Heart left ventricle (tissue), 16 donors: ENCODE measurements at regions not wholly inside any gene's neighbourhood (a gene's known extent, or its start where the extent isn't known, plus 50 kb on each side); places are given as distances from the start of the nearest gene placed in this dataset.

Experiments used
- ATAC-seq, 4 donors: fragments of 200-7000 bp; cut with Tn5 transposase; one replicate each; pipeline ENCODE4 v1.9.1; 2020 to 2022; ENCODE audit warnings: moderate library complexity in 4 of 4, mild to moderate bottlenecking in 3 of 4, moderate number of reproducible peaks in 1 of 4
- DNase-seq, 5 donors: peaks; one replicate each; pipeline ENCODE4 v3.0.0-alpha.2; 2020
- H3K27ac ChIP-seq, 12 donors: fragments of 200-600 bp; sonication (generic) in 4 of 12; one replicate each; pipeline versions ENCODE4 v1.5.0 to v1.8.0; 2016 to 2022; ENCODE audit warnings: mild to moderate bottlenecking in 2 of 12
- H3K27me3 ChIP-seq, 9 donors: fragments of 200-600 bp; sonication (generic) in 2 of 9; one replicate each; pipeline versions ENCODE4 v1.5.1 to v1.8.0; 2016 to 2022; ENCODE audit warnings: mild to moderate bottlenecking in 3 of 9
- H3K36me3 ChIP-seq, 9 donors: fragments of 200-600 bp; sonication (generic) in 2 of 9; one replicate each; pipeline versions ENCODE4 v1.5.0 to v1.8.0; 2018 to 2022; ENCODE audit warnings: mild to moderate bottlenecking in 2 of 9
- H3K4me1 ChIP-seq, 12 donors: fragments of 200-600 bp; sonication (generic) in 4 of 12; one replicate each; pipeline versions ENCODE4 v1.5.0 to v1.8.0; 2016 to 2022; ENCODE audit warnings: mild to moderate bottlenecking in 3 of 12
- H3K4me3 ChIP-seq, 12 donors: fragments of 200-600 bp; sonication (generic) in 4 of 12; one replicate each; pipeline versions ENCODE4 v1.5.0 to v1.8.0; 2017 to 2022; ENCODE audit warnings: mild to moderate bottlenecking in 9 of 12, moderate library complexity in 4 of 12
- H3K9me3 ChIP-seq, 12 donors: fragments of 200-600 bp; sonication (generic) in 4 of 12; one replicate each; pipeline versions ENCODE4 v1.5.0 to v1.8.0; 2016 to 2022; ENCODE audit warnings: mild to moderate bottlenecking in 1 of 12
- CTCF ChIP-seq, 12 donors: fragments of 200-600 bp; sonication (generic) in 4 of 12; IDR thresholded peaks; one replicate each; pipeline versions ENCODE4 v1.5.0 to v1.8.0; 2018 to 2022; ENCODE audit warnings: antibody characterized with exemption in 12 of 12, mild to moderate bottlenecking in 5 of 12
- POLR2A ChIP-seq, 2 donors: fragments of 450-650 bp; IDR thresholded peaks; one replicate each; pipeline ENCODE4 v1.6.1; 2017; ENCODE audit warnings: antibody characterized with exemption in 2 of 2, mild to moderate bottlenecking in 2 of 2, moderate library complexity in 2 of 2
- whole genome bisulfite sequencing, 4 donors: extraction: QIAGEN DNeasy Blood & Tissue Kit in 2 of 4; methylation state at CpG; one replicate each; pipeline versions ENCODE4 v1.1.5 to v1.1.7; 2013 to 2018; 5-methylcytosine and 5-hydroxymethylcytosine counted together
- intact Hi-C, 10 donors: fragments of 100-400 bp; cut with DNase I; formaldehyde crosslinking; loops; one replicate each; pipeline versions ENCODE4 v1.11.1 to v1.14.2; 2022
- donor health status: ischemic (EF 13 %, LVEDD 7.1; RV severe dilation, severe dysfunction).
- donor health status: healthy with polysubstance abuse.
- donor health status: DM: no; HTN: yes; CAD: no.
- donor health status: DM: no; HTN: no; CAD: no.
- donor health status: ischemic (EF 25% LVEDD 6.9; RV normal size, moderate dysfunction).
- donor health status: ischemic (EF 25% LVEDD 5.7; RV mildly dilated, moderate dysfunction).
- donor health status: healthy.
- donor health status: DM: yes; HTN: yes; CAD: no.
- donor health status: ischemic (EF 35%, LVEDD 5.7; RV mildly dilated, moderate dysfunction).
- donor health status: nonischemic (EF 11% LVEDD 7.7; RV severe dilation, severe dysfunction).
- donor health status: DM: yes; HTN: yes; CAD: no.
- donor health status: PGD.
- donor health status: ischemic (EF 29% LVEDD 5.4; RV normal size, mild dysfunction).
- donor health status: nonischemic (EF 23%, LVEDD 6.1; RV moderate dilation, normal function).

- TF ChIP-seq POLR2A (IDR thresholded peaks at IDR 0.05) (no peak), CTCF (IDR thresholded peaks at IDR 0.05) (no peak)
- ATAC-seq, result no peak
- Histone ChIP-seq H3K9me3 (no peaks in the 10 kb centered on the region), H3K4me1 (no peaks in the 10 kb centered on the region), H3K27ac (no peak overlapping the region), H3K4me3 (no peak overlapping the region), H3K27me3 (peaks cover 0 to 16% (median 0%) of the 10 kb centered on the region in 9 donors), H3K36me3 (no peaks in the 10 kb centered on the region)
- 75 to 84% (median 81%) methylated on average over 13 of the region's 13 CpGs for WGBS, 4 donors
- intact Hi-C loops, result no loop called here
- no peak for DNase-seq
These were observed 110.2 kb upstream of the HAND1 start for GRCh38 chr5:154588091-154588774.

- ATAC-seq, result no peak
- H3K36me3 ChIP-seq, result no peaks in the 10 kb centered on the region
- WGBS, 4 donors, result 43 to 51% (median 48%) methylated on average over 10 of the region's 10 CpGs
- H3K27me3 ChIP-seq, result peaks cover 0 to 19% (median 0%) of the 10 kb centered on the region in 9 donors
- no peaks in the 10 kb centered on the region for H3K9me3 ChIP-seq
- intact Hi-C loops, result no loop called here
- no peak overlapping the region for H3K27ac ChIP-seq
- TF ChIP-seq CTCF (IDR thresholded peaks at IDR 0.05) (no peak), POLR2A (IDR thresholded peaks at IDR 0.05) (no peak)
- no peak overlapping the region for H3K4me3 ChIP-seq
- no peaks in the 10 kb centered on the region for H3K4me1 ChIP-seq
- no peak for DNase-seq
These were observed 109.3 kb upstream of the HAND1 start for GRCh38 chr5:154587123-154588026.

GRCh38 chr5:154583671-154584177 lies 105.7 kb upstream of the HAND1 start:
- no peaks in the 10 kb centered on the region for H3K9me3 ChIP-seq
- H3K4me1 ChIP-seq, result no peaks in the 10 kb centered on the region
- no peak overlapping the region for H3K4me3 ChIP-seq
- DNase-seq (no peak), ATAC-seq (no peak)
- peaks cover 0 to 38% (median 0%) of the 10 kb centered on the region in 9 donors for H3K27me3 ChIP-seq
- no peak overlapping the region for H3K27ac ChIP-seq
- WGBS, 4 donors, result 61 to 65% (median 62%) methylated on average over 12 of the region's 12 CpGs
- no peaks in the 10 kb centered on the region for H3K36me3 ChIP-seq
- intact Hi-C loops, result no loop called here
- no peak for TF ChIP-seq CTCF (IDR thresholded peaks at IDR 0.05)
- no peak for TF ChIP-seq POLR2A (IDR thresholded peaks at IDR 0.05)

- 67 to 78% (median 71%) methylated on average over 6 of the region's 6 CpGs for WGBS, 4 donors
- no peaks in the 10 kb centered on the region for H3K4me1 ChIP-seq
These were observed 102.4 kb upstream of the HAND1 start for GRCh38 chr5:154580422-154580821.

More at GRCh38 chr5:154580422-154580821, 102.4 kb upstream of the HAND1 start:
- intact Hi-C loops, result no loop called here
- H3K36me3 ChIP-seq, result no peaks in the 10 kb centered on the region
- H3K9me3 ChIP-seq, result no peaks in the 10 kb centered on the region
- peaks cover 0 to 46% (median 12%) of the 10 kb centered on the region in 9 donors for H3K27me3 ChIP-seq
- no peak overlapping the region for H3K27ac ChIP-seq
- TF ChIP-seq POLR2A (IDR thresholded peaks at IDR 0.05) (no peak), CTCF (IDR thresholded peaks at IDR 0.05) (no peak)
- DNase-seq (no peak), ATAC-seq (no peak)
- no peak overlapping the region for H3K4me3 ChIP-seq
